Activated naive CD4-positive, alpha-beta T cell treated with anti-CD3 and anti-CD28 coated beads, Interleukin-2, amount 10 ng/mL, durations not matched to agents 7 days and 5 days (primary cell): ENCODE measurements at regions not wholly inside any gene's neighbourhood (a gene's known extent, or its start where the extent isn't known, plus 50 kb on each side); places are given as distances from the start of the nearest gene placed in this dataset.

Experiments used
- CTCF ChIA-PET: fragments of 350-600 bp; sonication (Branson Sonifier 250); formaldehyde crosslinking; loops from one replicate; lab custom pipeline; 2021; ENCODE audit warnings: antibody characterized with exemption; lab: Charles Lee
- DNase-seq: peaks from one replicate; pipeline ENCODE4 v3.0.0-alpha.2; 2020
- H3K27ac Mint-ChIP-seq: one replicate; pipeline ENCODE4 v1.8.0; 2021; ENCODE audit warnings: mild to moderate bottlenecking, moderate library complexity, mixed read lengths
- H3K27me3 Mint-ChIP-seq: one replicate; pipeline ENCODE4 v1.8.0; 2021; ENCODE audit warnings: mild to moderate bottlenecking, mixed read lengths
- H3K36me3 Mint-ChIP-seq: one replicate; pipeline ENCODE4 v1.8.0; 2021; ENCODE audit warnings: mixed read lengths
- H3K4me1 Mint-ChIP-seq: one replicate; pipeline ENCODE4 v1.8.0; 2021; ENCODE audit warnings: mixed read lengths
- H3K4me3 Mint-ChIP-seq: one replicate; pipeline ENCODE4 v1.8.0; 2021; ENCODE audit warnings: mild to moderate bottlenecking, moderate library complexity, mixed read lengths
- H3K9me3 Mint-ChIP-seq: one replicate; pipeline ENCODE4 v1.8.0; 2021; ENCODE audit warnings: mixed read lengths

DNA sequence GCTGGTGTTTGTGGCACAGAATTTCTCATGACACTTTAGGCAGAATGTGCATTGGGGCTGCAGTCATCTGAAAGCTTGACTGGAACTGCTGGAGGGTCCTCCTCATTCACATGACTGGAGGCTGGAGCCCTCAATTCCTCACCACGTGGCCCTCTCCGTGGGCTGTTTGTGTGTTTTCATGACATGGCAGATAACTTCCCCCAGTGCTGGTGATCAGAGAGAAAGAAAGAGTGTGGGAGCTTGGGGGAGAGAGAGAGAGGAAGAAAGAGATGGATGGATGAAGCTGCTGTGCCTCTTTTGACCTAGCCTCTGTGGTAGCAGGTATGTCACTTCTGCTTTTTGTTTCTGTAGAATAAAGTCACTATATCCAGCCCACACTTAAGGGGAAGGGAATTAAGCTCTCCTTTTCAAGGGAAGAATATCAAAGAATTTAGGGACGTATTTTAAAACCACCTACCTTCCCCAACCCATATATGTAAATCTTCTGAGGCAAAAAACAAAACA, 169.6 kb upstream of the IL12A start:
- no peak for DNase-seq
- Mint-ChIP-seq H3K4me1 (no peaks in the 10 kb centered on the region), H3K9me3 (no peaks in the 10 kb centered on the region), H3K36me3 (no peaks in the 10 kb centered on the region), H3K27me3 (peaks cover 10% of the 10 kb centered on the region), H3K4me3 (no peak overlapping the region), H3K27ac (no peak overlapping the region)
- CTCF ChIA-PET: no interaction called here

DNA sequence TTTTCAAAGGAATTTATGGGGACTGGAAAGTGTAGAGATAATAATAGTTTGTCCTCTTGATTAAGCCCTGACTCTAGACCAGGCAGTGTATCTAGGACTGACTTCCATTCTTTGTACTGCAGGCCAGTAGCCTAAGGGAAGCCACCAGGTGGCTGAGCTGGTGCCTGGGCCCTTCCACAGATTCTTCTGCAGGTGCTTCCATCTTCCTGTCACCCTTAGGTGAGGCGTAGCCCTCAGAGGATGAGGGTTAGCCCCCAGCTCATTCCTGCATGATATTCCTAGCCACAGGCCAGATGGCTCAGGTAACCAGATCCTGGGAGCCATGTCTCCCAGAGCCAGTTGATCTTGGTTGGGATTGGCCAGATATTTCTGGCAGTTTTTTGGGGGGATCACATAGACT, 169.0 kb upstream of the IL12A start:
- Mint-ChIP-seq H3K27ac (no peak overlapping the region), H3K4me1 (no peaks in the 10 kb centered on the region), H3K9me3 (no peaks in the 10 kb centered on the region), H3K4me3 (no peak overlapping the region), H3K27me3 (peaks cover 10% of the 10 kb centered on the region), H3K36me3 (no peaks in the 10 kb centered on the region)
- CTCF ChIA-PET: no interaction called here
- no peak for DNase-seq

DNA sequence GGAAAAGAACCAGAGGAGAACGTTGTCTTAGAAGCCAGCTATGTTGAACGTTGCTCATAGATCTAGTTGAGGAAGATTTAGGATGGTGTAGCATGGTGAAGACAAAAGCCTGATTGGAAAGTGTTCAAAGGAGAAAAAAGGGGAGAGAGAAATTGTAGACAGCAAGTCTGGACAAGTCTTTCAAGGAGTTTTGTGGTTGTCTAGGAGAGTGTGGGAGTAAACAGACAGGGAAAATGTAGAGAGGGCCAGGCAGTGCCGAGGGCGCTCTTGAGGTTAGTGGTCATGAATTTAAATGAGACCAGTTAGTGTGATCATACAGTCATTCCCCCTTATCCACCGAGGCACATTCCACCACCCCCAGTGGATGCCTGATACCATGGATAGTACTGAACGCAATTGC, 167.5 kb upstream of the IL12A start:
- H3K4me1 Mint-ChIP-seq: no peaks in the 10 kb centered on the region
- peaks cover 10% of the 10 kb centered on the region for H3K27me3 Mint-ChIP-seq
- DNase-seq: no peak
- H3K36me3 Mint-ChIP-seq: no peaks in the 10 kb centered on the region
- no peak overlapping the region for H3K4me3 Mint-ChIP-seq
- H3K27ac Mint-ChIP-seq: no peak overlapping the region
- H3K9me3 Mint-ChIP-seq: no peaks in the 10 kb centered on the region
- CTCF ChIA-PET: no interaction called here

DNA sequence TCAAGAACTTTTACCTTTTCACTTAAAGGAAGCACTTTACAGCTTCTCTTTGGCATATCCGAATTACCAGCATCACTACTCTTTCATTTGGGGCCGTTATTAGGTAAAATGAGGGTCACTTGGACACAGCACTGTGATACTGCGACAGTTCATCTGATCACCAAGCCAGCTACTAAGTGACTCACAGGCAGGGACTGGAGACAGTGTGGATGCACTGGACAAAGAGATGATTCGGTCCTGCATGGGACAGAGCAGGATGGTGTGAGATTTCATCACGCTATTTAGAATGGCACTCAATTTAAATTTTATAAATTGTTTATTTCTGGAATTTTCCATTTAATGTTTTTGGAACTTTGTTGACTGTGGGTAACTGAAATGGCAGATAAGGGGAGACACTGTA, 166.9 kb upstream of the IL12A start:
- H3K27me3 Mint-ChIP-seq: peaks cover 10% of the 10 kb centered on the region
- no peaks in the 10 kb centered on the region for H3K9me3 Mint-ChIP-seq
- CTCF ChIA-PET: no interaction called here

DNA sequence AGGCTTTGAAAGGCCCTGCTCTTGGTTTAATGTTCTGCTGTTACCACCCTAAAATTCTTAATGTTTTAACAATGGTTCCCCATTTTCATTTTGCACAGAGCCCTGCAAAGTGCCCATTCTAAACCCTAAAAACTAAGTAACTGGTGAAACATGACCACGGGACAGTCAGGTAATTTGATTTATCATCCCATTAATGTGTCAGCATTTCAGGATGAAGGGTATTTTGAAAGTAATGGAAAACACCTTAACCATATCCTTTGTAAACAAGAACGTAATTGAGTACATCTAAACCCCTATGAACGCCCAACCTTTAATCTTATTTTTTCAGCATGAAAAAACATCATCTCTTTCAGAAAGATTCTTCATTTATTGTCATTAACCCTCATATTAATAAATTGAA, 164.9 kb upstream of the IL12A start:
- H3K9me3 Mint-ChIP-seq: no peaks in the 10 kb centered on the region
- CTCF ChIA-PET: no interaction called here
- no peaks in the 10 kb centered on the region for H3K4me1 Mint-ChIP-seq
- no peaks in the 10 kb centered on the region for H3K36me3 Mint-ChIP-seq
- no peak overlapping the region for H3K27ac Mint-ChIP-seq
- DNase-seq: no peak
- peaks cover 10% of the 10 kb centered on the region for H3K27me3 Mint-ChIP-seq
- no peak overlapping the region for H3K4me3 Mint-ChIP-seq

More for the DNA sequence above, 166.9 kb upstream of the IL12A start:
- Mint-ChIP-seq H3K4me3 (no peak overlapping the region), H3K27ac (no peak overlapping the region), H3K36me3 (no peaks in the 10 kb centered on the region), H3K4me1 (no peaks in the 10 kb centered on the region)
- no peak for DNase-seq

DNA sequence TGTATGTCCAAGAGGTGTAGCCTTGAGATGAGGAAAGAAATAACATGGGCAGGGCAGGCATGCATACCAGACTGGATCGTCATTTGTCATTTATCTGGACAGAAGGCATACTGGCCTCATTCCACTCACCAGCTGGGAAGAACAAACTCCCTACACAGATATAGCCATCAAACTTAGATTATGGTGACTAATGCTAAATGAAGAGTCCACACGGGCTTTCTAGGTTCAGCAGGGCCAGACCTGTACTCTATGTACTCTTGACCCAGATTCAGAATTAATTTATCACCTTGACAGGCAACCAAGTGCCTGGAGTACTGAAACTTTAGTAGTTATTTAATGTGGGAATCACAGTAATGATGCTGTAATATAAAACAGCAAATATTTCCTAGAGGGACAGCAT, 164.3 kb upstream of the IL12A start:
- Mint-ChIP-seq H3K9me3 (no peaks in the 10 kb centered on the region), H3K4me3 (no peak overlapping the region), H3K27ac (no peak overlapping the region), H3K27me3 (peaks cover 10% of the 10 kb centered on the region), H3K36me3 (no peaks in the 10 kb centered on the region), H3K4me1 (no peaks in the 10 kb centered on the region)
- no peak for DNase-seq
- CTCF ChIA-PET: no interaction called here

DNA sequence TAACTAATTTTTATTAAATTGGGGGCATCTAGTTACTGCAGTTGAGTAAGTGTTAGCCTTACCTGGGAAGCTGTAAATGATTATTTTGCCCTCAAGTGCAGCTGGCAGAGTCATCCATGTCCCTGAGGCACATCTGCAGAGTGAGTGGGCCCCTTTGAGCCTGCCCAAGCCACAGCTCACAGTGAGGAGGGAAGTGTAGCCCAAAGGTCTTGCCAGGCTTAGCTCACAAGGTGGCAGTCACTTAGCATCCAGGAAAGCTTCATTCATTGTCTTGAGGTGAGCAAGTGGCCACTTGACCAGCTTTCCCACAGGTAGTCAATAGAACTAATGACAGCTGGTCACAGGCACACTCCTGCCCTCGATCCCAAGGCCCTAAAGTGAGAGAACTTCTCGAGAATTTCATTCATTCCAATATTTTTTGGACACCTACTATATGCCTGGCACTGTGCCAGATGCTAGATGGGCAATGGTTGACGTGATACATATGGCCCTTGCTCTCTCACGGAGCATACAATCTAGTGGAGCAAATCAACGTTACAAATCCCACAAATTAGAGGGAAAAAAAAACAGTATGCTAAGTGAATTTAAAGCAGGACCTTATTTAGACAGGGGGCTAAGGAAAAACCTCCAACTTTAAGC, 163.3 kb upstream of the IL12A start:
- Mint-ChIP-seq H3K27me3 (peaks cover 4% of the 10 kb centered on the region), H3K36me3 (no peaks in the 10 kb centered on the region), H3K9me3 (no peaks in the 10 kb centered on the region), H3K4me3 (no peak overlapping the region), H3K27ac (no peak overlapping the region), H3K4me1 (no peaks in the 10 kb centered on the region)
- DNase-seq: no peak
- CTCF ChIA-PET: interaction anchor here (0.7 to 0.9 kb wide), 2 partner anchors 17 to 204 kb away, joined by 3 read pairs; no protein-coding TSS in a partner anchor

DNA sequence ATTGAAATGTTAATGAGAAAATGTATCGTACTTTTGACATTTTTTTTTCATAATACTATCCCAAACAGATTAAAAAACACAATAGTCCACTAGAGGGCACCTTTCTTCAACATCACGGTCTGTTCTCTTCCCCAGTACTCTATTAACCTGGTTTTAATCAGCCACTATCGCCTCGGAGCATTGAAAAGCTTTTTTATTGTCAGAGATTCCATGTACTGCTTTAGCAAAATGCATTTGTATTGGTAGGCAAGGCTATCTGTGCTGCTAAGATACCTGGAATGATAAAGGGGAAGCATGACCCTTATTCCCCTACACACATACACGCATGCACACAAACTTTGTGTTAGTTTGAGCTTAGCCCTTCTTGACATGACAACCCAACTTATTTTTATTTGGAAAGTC, 160.1 kb upstream of the IL12A start:
- CTCF ChIA-PET: interaction anchor here (0.6 to 1.8 kb wide), 9 partner anchors 11 to 178 kb away, joined by 3 to 9 read pairs (median 3); no protein-coding TSS in a partner anchor
- no peaks in the 10 kb centered on the region for H3K9me3 Mint-ChIP-seq
- DNase-seq: no peak
- H3K27me3 Mint-ChIP-seq: no peaks in the 10 kb centered on the region
- H3K27ac Mint-ChIP-seq: no peak overlapping the region
- H3K4me1 Mint-ChIP-seq: no peaks in the 10 kb centered on the region
- H3K4me3 Mint-ChIP-seq: no peak overlapping the region
- no peaks in the 10 kb centered on the region for H3K36me3 Mint-ChIP-seq

DNA sequence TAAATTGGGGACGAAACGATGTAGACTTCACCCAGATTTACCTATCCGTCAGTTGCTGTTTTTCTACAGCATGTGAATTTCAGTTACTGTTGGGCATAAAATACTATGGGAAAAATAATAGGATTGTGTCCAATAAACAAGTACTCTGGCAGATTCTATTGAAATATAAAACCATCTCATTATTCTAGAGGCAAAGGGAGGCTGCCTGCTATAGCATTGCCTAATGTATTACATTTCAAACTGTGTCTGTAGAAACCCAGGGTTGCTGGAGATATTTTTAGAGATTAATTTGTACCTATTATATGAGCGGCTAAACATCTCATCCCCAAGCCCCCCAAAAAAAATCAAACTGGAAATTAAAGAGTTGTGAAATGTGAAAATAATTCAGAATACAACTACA, 159.6 kb upstream of the IL12A start:
- Mint-ChIP-seq H3K4me3 (no peak overlapping the region), H3K4me1 (no peaks in the 10 kb centered on the region), H3K36me3 (no peaks in the 10 kb centered on the region), H3K27me3 (no peaks in the 10 kb centered on the region), H3K27ac (no peak overlapping the region), H3K9me3 (no peaks in the 10 kb centered on the region)
- CTCF ChIA-PET: interaction anchor here (0.7 to 1.8 kb wide), 8 partner anchors 12 to 177 kb away, joined by 3 to 9 read pairs (median 3); no protein-coding TSS in a partner anchor
- DNase-seq: no peak

DNA sequence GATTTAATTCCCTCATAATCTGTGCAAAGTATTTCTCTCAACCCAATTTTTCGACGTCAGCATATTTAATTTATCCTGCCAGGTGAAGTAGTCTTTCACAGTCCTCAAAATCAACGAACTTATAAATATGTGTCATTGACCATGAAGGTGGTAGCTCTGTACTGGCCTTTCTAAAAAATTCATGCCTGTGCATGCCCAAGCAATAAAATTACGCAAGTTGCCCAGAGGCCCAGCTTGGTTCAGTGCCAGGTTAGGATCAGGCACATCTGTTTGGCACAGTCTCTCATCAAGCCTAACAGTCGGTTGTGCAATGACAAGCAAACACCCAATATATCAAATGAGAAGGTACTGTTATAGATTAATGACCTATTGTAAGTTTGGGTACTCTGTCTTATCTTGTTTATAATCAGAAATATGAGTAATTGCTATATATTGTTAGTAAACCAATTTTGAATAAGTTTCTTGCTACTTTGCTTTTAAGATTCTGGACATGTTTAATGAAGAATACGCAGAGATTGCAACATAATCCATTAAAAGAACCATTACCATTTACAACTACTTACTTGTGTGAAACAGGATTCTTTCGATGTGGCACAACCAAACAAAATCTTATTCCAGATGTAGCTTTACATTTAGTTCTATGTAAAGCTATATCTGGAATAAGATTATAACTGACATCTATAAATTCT, 159.0 kb upstream of the IL12A start:
- Mint-ChIP-seq H3K36me3 (no peaks in the 10 kb centered on the region), H3K27ac (no peak overlapping the region), H3K4me3 (no peak overlapping the region), H3K27me3 (no peaks in the 10 kb centered on the region), H3K4me1 (no peaks in the 10 kb centered on the region), H3K9me3 (no peaks in the 10 kb centered on the region)
- CTCF ChIA-PET: interaction anchor here (1.0 to 1.8 kb wide), 3 partner anchors 13 to 174 kb away, joined by 3 to 9 read pairs (median 4); no protein-coding TSS in a partner anchor
- no peak for DNase-seq

DNA sequence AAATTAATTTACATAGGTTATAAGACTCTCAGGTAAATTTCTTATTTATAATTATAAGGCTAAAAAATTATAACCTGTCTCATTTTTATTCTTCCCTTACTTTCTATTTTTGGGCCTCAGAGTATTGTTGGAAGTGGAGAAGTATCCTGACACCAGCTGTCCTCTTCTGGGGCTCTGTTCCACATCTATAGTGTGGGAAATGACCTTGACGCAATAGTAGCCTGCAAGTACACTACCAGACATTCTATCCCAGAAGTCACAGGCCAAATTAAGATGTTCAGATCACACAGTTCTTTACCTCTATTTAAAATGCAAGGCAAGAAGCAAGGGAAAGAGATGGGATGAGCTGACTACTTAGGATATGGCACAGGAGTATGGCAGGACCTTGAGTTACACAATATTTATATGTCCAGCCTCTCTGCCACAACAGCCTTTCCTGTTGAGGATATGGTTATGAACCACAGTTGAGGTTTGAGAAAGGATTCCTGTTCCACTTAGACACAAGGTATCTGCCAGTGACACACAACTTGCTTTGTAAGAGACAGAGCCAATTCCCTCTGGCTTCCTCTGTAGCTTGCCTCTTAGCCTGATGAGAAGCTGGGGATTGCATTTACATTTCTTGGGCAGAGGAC, 158.0 kb upstream of the IL12A start:
- CTCF ChIA-PET: no interaction called here

DNA sequence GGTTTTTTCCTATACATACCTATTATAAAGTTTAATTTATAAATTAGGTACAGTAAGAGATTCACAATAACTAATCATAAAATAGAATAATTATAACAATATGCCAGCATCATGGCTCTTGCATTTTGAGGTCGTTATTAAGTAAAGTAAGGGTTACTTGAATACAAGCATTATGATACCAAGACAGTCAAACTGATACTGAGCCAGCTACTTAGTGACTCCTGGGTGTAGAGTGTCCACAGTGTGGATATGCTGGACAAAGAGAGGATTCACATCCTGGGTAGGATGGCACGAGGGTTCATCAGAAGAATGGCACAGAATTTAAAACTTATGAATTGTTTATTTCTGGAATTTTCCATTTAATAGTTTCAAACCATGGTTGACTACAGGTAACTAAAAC, 157.2 kb upstream of the IL12A start:
- H3K9me3 Mint-ChIP-seq: no peaks in the 10 kb centered on the region
- no peak for DNase-seq
- H3K27ac Mint-ChIP-seq: no peak overlapping the region
- CTCF ChIA-PET: no interaction called here
- no peaks in the 10 kb centered on the region for H3K4me1 Mint-ChIP-seq
- H3K36me3 Mint-ChIP-seq: no peaks in the 10 kb centered on the region
- no peak overlapping the region for H3K4me3 Mint-ChIP-seq
- H3K27me3 Mint-ChIP-seq: no peaks in the 10 kb centered on the region

More for the DNA sequence above, 158.0 kb upstream of the IL12A start:
- H3K4me1 Mint-ChIP-seq: no peaks in the 10 kb centered on the region
- no peak overlapping the region for H3K27ac Mint-ChIP-seq
- H3K36me3 Mint-ChIP-seq: no peaks in the 10 kb centered on the region
- DNase-seq: no peak
- no peaks in the 10 kb centered on the region for H3K9me3 Mint-ChIP-seq
- no peak overlapping the region for H3K4me3 Mint-ChIP-seq
- no peaks in the 10 kb centered on the region for H3K27me3 Mint-ChIP-seq

DNA sequence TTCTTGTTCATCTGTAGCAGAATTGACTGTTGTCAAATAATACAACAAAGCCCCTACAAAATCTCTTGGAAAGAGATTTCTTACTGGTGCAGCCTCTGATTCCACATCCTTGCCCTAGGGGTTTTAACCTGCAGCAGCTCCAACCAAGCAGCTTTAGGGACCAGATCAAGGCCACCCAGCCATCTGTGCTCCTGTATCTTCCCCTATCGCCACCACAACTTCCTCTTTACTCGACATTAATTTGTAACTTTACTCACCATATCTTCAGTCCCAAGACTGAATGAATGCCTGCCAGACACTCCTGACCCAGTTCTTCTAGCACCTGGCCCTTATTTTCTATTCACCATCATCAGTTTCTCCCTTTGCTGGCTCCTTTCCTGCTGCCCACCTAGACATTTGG, 156.6 kb upstream of the IL12A start:
- Mint-ChIP-seq H3K36me3 (no peaks in the 10 kb centered on the region), H3K4me1 (no peaks in the 10 kb centered on the region), H3K4me3 (no peak overlapping the region), H3K9me3 (no peaks in the 10 kb centered on the region), H3K27me3 (no peaks in the 10 kb centered on the region), H3K27ac (no peak overlapping the region)
- no peak for DNase-seq
- CTCF ChIA-PET: no interaction called here

DNA sequence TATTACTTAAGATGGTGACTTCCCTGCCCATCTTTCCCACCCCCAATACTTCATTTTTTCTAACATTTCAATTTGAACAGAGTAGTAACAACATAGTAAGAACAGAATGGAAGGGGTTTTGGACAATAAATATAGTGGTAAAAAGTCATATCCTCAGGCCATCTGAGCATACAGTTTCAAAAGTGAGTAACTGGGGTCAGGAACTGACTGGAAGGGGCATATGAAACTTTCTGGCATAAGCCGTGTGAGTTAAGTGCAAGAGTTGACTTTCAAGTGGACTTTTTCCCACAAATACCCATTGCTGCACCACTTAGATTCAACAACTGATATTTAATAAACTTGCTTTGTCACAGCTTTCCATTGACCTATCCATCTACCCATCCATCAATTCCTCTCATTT, 153.5 kb upstream of the IL12A start:
- CTCF ChIA-PET: no interaction called here
- peaks cover under 1% of the 10 kb centered on the region for H3K4me1 Mint-ChIP-seq
- H3K9me3 Mint-ChIP-seq: no peaks in the 10 kb centered on the region
- no peaks in the 10 kb centered on the region for H3K36me3 Mint-ChIP-seq
- H3K4me3 Mint-ChIP-seq: no peak overlapping the region
- H3K27me3 Mint-ChIP-seq: peaks cover 27% of the 10 kb centered on the region
- no peak overlapping the region for H3K27ac Mint-ChIP-seq
- no peak for DNase-seq
